Upper lobe of left lung (tissue), 6 donors: ENCODE measurements at regions not wholly inside any gene's neighbourhood (a gene's known extent, or its start where the extent isn't known, plus 50 kb on each side); places are given as distances from the start of the nearest gene placed in this dataset.

Source experiments
- ATAC-seq, 2 donors: fragments of 200-7000 bp; cut with Tn5 transposase; one replicate each; pipeline ENCODE4 v1.9.1; 2022; ENCODE audit warnings: mild to moderate bottlenecking in 2 of 2, moderate library complexity in 2 of 2; ENCODE audit not compliant: low FRiP score in 2 of 2
- DNase-seq, 2 donors: peaks; one replicate each; pipeline ENCODE4 v3.0.0-alpha.2; 2019 to 2020
- H3K27ac ChIP-seq, 4 donors: fragments of 200-600 bp; sonication (generic); one replicate each; pipeline ENCODE4 v1.5.1; 2016 to 2019
- H3K27me3 ChIP-seq, 4 donors: fragments of 200-600 bp; sonication (generic); one replicate each; pipeline ENCODE4 v1.5.1; 2017 to 2019
- H3K36me3 ChIP-seq, 4 donors: fragments of 200-600 bp; sonication (generic); one replicate each; pipeline ENCODE4 v1.5.1; 2016 to 2019
- H3K4me1 ChIP-seq, 4 donors: fragments of 200-600 bp; sonication (generic); one replicate each; pipeline ENCODE4 v1.5.1; 2018 to 2019
- H3K4me3 ChIP-seq, 4 donors: fragments of 200-600 bp; sonication (generic); one replicate each; pipeline ENCODE4 v1.5.1; 2017 to 2019; ENCODE audit warnings: mild to moderate bottlenecking in 2 of 4, moderate library complexity in 1 of 4
- H3K9me3 ChIP-seq, 4 donors: fragments of 200-600 bp; sonication (generic); one replicate each; pipeline ENCODE4 v1.5.1; 2018 to 2019
- CTCF ChIP-seq, 6 experiments: fragments of 450-650 bp in 4 of 6; fragments of 200-600 bp in 2 of 6; sonication (generic) in 2 of 6; IDR thresholded peaks; one replicate each; pipeline ENCODE4 v1.5.1; 2016 to 2019; ENCODE audit warnings: antibody characterized with exemption in 6 of 6
- EP300 ChIP-seq, 4 donors: sonication (generic); formaldehyde crosslinking; IDR thresholded peaks; one replicate each; pipeline ENCODE4 v1.5.1; 2017; ENCODE audit warnings: antibody characterized with exemption in 4 of 4, control low read depth in 2 of 4
- POLR2A ChIP-seq, 4 donors: fragments of 450-650 bp; IDR thresholded peaks; one replicate each; pipeline ENCODE4 v1.5.1; 2016 to 2017; ENCODE audit warnings: antibody characterized with exemption in 4 of 4, mild to moderate bottlenecking in 2 of 4
- POLR2AphosphoS5 ChIP-seq, 2 donors: sonication (generic); formaldehyde crosslinking; IDR thresholded peaks; one replicate each; pipeline ENCODE4 v1.5.1; 2017; ENCODE audit warnings: antibody characterized with exemption in 2 of 2
- WGBS, 2 donors: methylation state at CpG; one replicate each; pipeline ENCODE4 v1.1.5; 2017 to 2018; 5-methylcytosine and 5-hydroxymethylcytosine counted together
- donor health status: DM: no; HTN: no; CAD: no; lungs with moderate emphysema.
- donor health status: DM: no; HTN: yes; CAD: no; lungs with severe emphysema.

- H3K27me3 ChIP-seq, result no peaks in the 10 kb centered on the region
- DNase-seq (no peak), ATAC-seq (no peak)
- no peak overlapping the region for H3K27ac ChIP-seq
- WGBS, 2 donors, result 84 to 85% methylated on average over 8 of the region's 8 CpGs
- no peak overlapping the region for H3K4me3 ChIP-seq
- H3K4me1 ChIP-seq, result peaks cover 0 to 10% (median 7%) of the 10 kb centered on the region in 4 donors
- no peaks in the 10 kb centered on the region for H3K9me3 ChIP-seq
- no peaks in the 10 kb centered on the region for H3K36me3 ChIP-seq
- TF ChIP-seq CTCF (IDR thresholded peaks at IDR 0.05) (no peak), POLR2AphosphoS5 (IDR thresholded peaks at IDR 0.05) (no peak), POLR2A (IDR thresholded peaks at IDR 0.05) (no peak), EP300 (IDR thresholded peaks at IDR 0.05) (no peak)
Observed at GRCh38 chr2:8148260-8149006, 533.4 kb upstream of the ID2 start.

- no peak for ATAC-seq
- Histone ChIP-seq H3K27ac (no peak overlapping the region), H3K4me3 (no peak overlapping the region)
Observed at GRCh38 chr2:8149007-8149405, 532.9 kb upstream of the ID2 start.

GRCh38 chr2:8149985-8150539, 531.8 kb upstream of the ID2 start:
- ATAC-seq (no peak), DNase-seq (no peak)
- Histone ChIP-seq H3K4me3 (no peak overlapping the region), H3K27me3 (no peaks in the 10 kb centered on the region), H3K4me1 (peaks cover 0 to 10% (median 7%) of the 10 kb centered on the region in 4 donors), H3K36me3 (no peaks in the 10 kb centered on the region), H3K9me3 (no peaks in the 10 kb centered on the region), H3K27ac (no peak overlapping the region)
- WGBS, 2 donors, result 83 to 91% methylated on average over 9 of the region's 9 CpGs
- no peak for TF ChIP-seq POLR2AphosphoS5 (IDR thresholded peaks at IDR 0.05)
- no peak for TF ChIP-seq POLR2A (IDR thresholded peaks at IDR 0.05)
- no peak for TF ChIP-seq EP300 (IDR thresholded peaks at IDR 0.05)
- TF ChIP-seq CTCF (IDR thresholded peaks at IDR 0.05), result no peak

More at GRCh38 chr2:8149007-8149405, 532.9 kb upstream of the ID2 start:
- TF ChIP-seq CTCF (IDR thresholded peaks at IDR 0.05) (no peak), POLR2A (IDR thresholded peaks at IDR 0.05) (no peak), EP300 (IDR thresholded peaks at IDR 0.05) (no peak), POLR2AphosphoS5 (IDR thresholded peaks at IDR 0.05) (no peak)
- H3K9me3 ChIP-seq, result no peaks in the 10 kb centered on the region
- no peaks in the 10 kb centered on the region for H3K36me3 ChIP-seq
- H3K4me1 ChIP-seq, result peaks cover 0 to 10% (median 7%) of the 10 kb centered on the region in 4 donors
- H3K27me3 ChIP-seq, result no peaks in the 10 kb centered on the region
- WGBS, 2 donors, result 94 to 100% methylated on average over 5 of the region's 5 CpGs
- DNase-seq, result no peak

- H3K4me1 ChIP-seq, result no peaks in the 10 kb centered on the region
- no peaks in the 10 kb centered on the region for H3K9me3 ChIP-seq
- H3K27ac ChIP-seq, result no peak overlapping the region
- H3K27me3 ChIP-seq, result no peaks in the 10 kb centered on the region
- WGBS, 2 donors, result 81 to 86% methylated on average over 2 of the region's 2 CpGs
- no peak for DNase-seq
- no peak for ATAC-seq
- H3K4me3 ChIP-seq, result no peak overlapping the region
- H3K36me3 ChIP-seq, result no peaks in the 10 kb centered on the region
- no peak for TF ChIP-seq CTCF (IDR thresholded peaks at IDR 0.05)
- no peak for TF ChIP-seq EP300 (IDR thresholded peaks at IDR 0.05)
- TF ChIP-seq POLR2A (IDR thresholded peaks at IDR 0.05), result no peak
- TF ChIP-seq POLR2AphosphoS5 (IDR thresholded peaks at IDR 0.05), result no peak
Observed at GRCh38 chr2:8151888-8152287, 530.0 kb upstream of the ID2 start.
